GM21390 (cell line): ENCODE measurements at regions not wholly inside any gene's neighbourhood (a gene's known extent, or its start where the extent isn't known, plus 50 kb on each side); places are given as distances from the start of the nearest gene placed in this dataset.

Source experiments
- ATAC-seq: cut with Tn5 transposase; IDR thresholded peaks from one replicate; pipeline ENCODE4 v1.9.1; 2021; ENCODE audit not compliant: unreplicated experiment

GRCh38 chr13:100870898-100871297, 196.3 kb upstream of the TMTC4 start:
- ATAC-seq: no peak

GRCh38 chr13:100860866-100861265, 186.3 kb upstream of the TMTC4 start:
- no peak for ATAC-seq

- ATAC-seq: no peak
Measured at GRCh38 chr13:100859861-100860260, 185.3 kb upstream of the TMTC4 start.

GRCh38 chr13:100855151-100855550, 180.6 kb upstream of the TMTC4 start:
- no peak for ATAC-seq

GRCh38 chr13:100854006-100854405, 179.4 kb upstream of the TMTC4 start:
- no peak for ATAC-seq

- ATAC-seq: no peak
Measured at GRCh38 chr13:100853434-100853833, 178.8 kb upstream of the TMTC4 start.

GRCh38 chr13:100852146-100852545, 177.6 kb upstream of the TMTC4 start:
- ATAC-seq: no peak

GRCh38 chr13:100848304-100848703, 173.7 kb upstream of the TMTC4 start:
- no peak for ATAC-seq

GRCh38 chr13:100845128-100845757, 170.6 kb upstream of the TMTC4 start:
- no peak for ATAC-seq

- no peak for ATAC-seq
Measured at GRCh38 chr13:100842136-100842535, 167.5 kb upstream of the TMTC4 start.

- no peak for ATAC-seq
Measured at GRCh38 chr13:100838387-100838786, 163.8 kb upstream of the TMTC4 start.

GRCh38 chr13:100837631-100838030, 163.0 kb upstream of the TMTC4 start:
- ATAC-seq: no peak

GRCh38 chr13:100836711-100837110, 162.1 kb upstream of the TMTC4 start:
- no peak for ATAC-seq

GRCh38 chr13:100835695-100836094, 161.1 kb upstream of the TMTC4 start:
- ATAC-seq: no peak

GRCh38 chr13:100833427-100833826, 158.8 kb upstream of the TMTC4 start:
- no peak for ATAC-seq

GRCh38 chr13:100828226-100828625, 153.6 kb upstream of the TMTC4 start:
- ATAC-seq: no peak

- ATAC-seq: no peak
Measured at GRCh38 chr13:100827489-100828176, 153.0 kb upstream of the TMTC4 start.

GRCh38 chr13:100826441-100826840, 151.8 kb upstream of the TMTC4 start:
- ATAC-seq: no peak

- no peak for ATAC-seq
Measured at GRCh38 chr13:100825557-100825956, 151.0 kb upstream of the TMTC4 start.

GRCh38 chr13:100824366-100824765, 149.8 kb upstream of the TMTC4 start:
- ATAC-seq: no peak

GRCh38 chr13:100823448-100823847, 148.9 kb upstream of the TMTC4 start:
- no peak for ATAC-seq

- ATAC-seq: no peak
Measured at GRCh38 chr13:100822871-100823443, 148.4 kb upstream of the TMTC4 start.
